ENCODE measurements at regions not wholly inside any gene's neighbourhood (a gene's known extent, or its start where the extent isn't known, plus 50 kb on each side); places are given as distances from the start of the nearest gene placed in this dataset.

GRCh38 chr9:85408494-85408893 is 333.3 kb downstream of the AGTPBP1 start:
- H3K4me1 ChIP-seq (ENCODE audit: insufficient read depth, low read length, severe bottlenecking) = no peaks in the 10 kb centered on the region
- no peak overlapping the region for H3K4me2 ChIP-seq (ENCODE audit: low read length)
- H3K9me3 ChIP-seq (ENCODE audit: low read length) = no peaks in the 10 kb centered on the region
- no peaks in the 10 kb centered on the region for H3K79me2 ChIP-seq (ENCODE audit: insufficient read depth, low read length)
- H3K27me3 ChIP-seq (ENCODE audit: insufficient read depth, low read length) = no peaks in the 10 kb centered on the region
- H3K4me3 ChIP-seq (ENCODE audit: low read depth, low read length, poor library complexity, severe bottlenecking) = no peak overlapping the region
- TF ChIP-seq CTCF (IDR thresholded peaks at IDR 0.05; ENCODE audit: low read length) (no peak), EZH2 (IDR thresholded peaks at IDR 0.05; ENCODE audit: borderline replicate concordance, low read length) (no peak)
- no peak overlapping the region for H2AFZ ChIP-seq (ENCODE audit: low read length)
- H3F3A ChIP-seq (ENCODE audit: insufficient read depth, low read length) = no peaks in the 10 kb centered on the region
- no peaks in the 10 kb centered on the region for H3K36me3 ChIP-seq (ENCODE audit: insufficient read depth, low read length)
- H3K27ac ChIP-seq (ENCODE audit: low read depth, low read length, poor library complexity, severe bottlenecking) = no peak overlapping the region
- H3K9me2 ChIP-seq (ENCODE audit: low read depth, low read length) = no peaks in the 10 kb centered on the region
- H4K20me1 ChIP-seq (ENCODE audit: insufficient read depth, low read length) = no peaks in the 10 kb centered on the region
- no peak overlapping the region for H3K9ac ChIP-seq (ENCODE audit: low read length)

- no peak overlapping the region for H3K27ac ChIP-seq (ENCODE audit: low read depth, low read length, poor library complexity, severe bottlenecking)
- H3K9ac ChIP-seq (ENCODE audit: low read length) = no peak overlapping the region
- no peaks in the 10 kb centered on the region for H3K4me1 ChIP-seq (ENCODE audit: insufficient read depth, low read length, severe bottlenecking)
- H3K36me3 ChIP-seq (ENCODE audit: insufficient read depth, low read length) = no peaks in the 10 kb centered on the region
- H3K27me3 ChIP-seq (ENCODE audit: insufficient read depth, low read length) = no peaks in the 10 kb centered on the region
- H3K79me2 ChIP-seq (ENCODE audit: insufficient read depth, low read length) = no peaks in the 10 kb centered on the region
- no peaks in the 10 kb centered on the region for H3K9me2 ChIP-seq (ENCODE audit: low read depth, low read length)
- H3F3A ChIP-seq (ENCODE audit: insufficient read depth, low read length) = no peaks in the 10 kb centered on the region
- H3K9me3 ChIP-seq (ENCODE audit: low read length) = no peaks in the 10 kb centered on the region
- no peak for TF ChIP-seq EZH2 (IDR thresholded peaks at IDR 0.05; ENCODE audit: borderline replicate concordance, low read length)
- TF ChIP-seq CTCF (IDR thresholded peaks at IDR 0.05; ENCODE audit: low read length) = no peak
- H2AFZ ChIP-seq (ENCODE audit: low read length) = no peak overlapping the region
- no peaks in the 10 kb centered on the region for H4K20me1 ChIP-seq (ENCODE audit: insufficient read depth, low read length)
- H3K4me2 ChIP-seq (ENCODE audit: low read length) = no peak overlapping the region
- no peak overlapping the region for H3K4me3 ChIP-seq (ENCODE audit: low read depth, low read length, poor library complexity, severe bottlenecking)
Measured at GRCh38 chr9:85405566-85405950, 336.2 kb downstream of the AGTPBP1 start.

GRCh38 chr9:85404911-85405565 is 336.7 kb downstream of the AGTPBP1 start:
- H3K9me2 ChIP-seq (ENCODE audit: low read depth, low read length) = no peaks in the 10 kb centered on the region

More at GRCh38 chr9:85404911-85405565, 336.7 kb downstream of the AGTPBP1 start:
- Histone ChIP-seq H3K9me3 (ENCODE audit: low read length) (no peaks in the 10 kb centered on the region), H4K20me1 (ENCODE audit: insufficient read depth, low read length) (no peaks in the 10 kb centered on the region), H3K79me2 (ENCODE audit: insufficient read depth, low read length) (no peaks in the 10 kb centered on the region), H2AFZ (ENCODE audit: low read length) (no peak overlapping the region), H3K4me2 (ENCODE audit: low read length) (no peak overlapping the region), H3K4me1 (ENCODE audit: insufficient read depth, low read length, severe bottlenecking) (no peaks in the 10 kb centered on the region), H3K4me3 (ENCODE audit: low read depth, low read length, poor library complexity, severe bottlenecking) (no peak overlapping the region), H3K36me3 (ENCODE audit: insufficient read depth, low read length) (no peaks in the 10 kb centered on the region), H3F3A (ENCODE audit: insufficient read depth, low read length) (no peaks in the 10 kb centered on the region), H3K27ac (ENCODE audit: low read depth, low read length, poor library complexity, severe bottlenecking) (no peak overlapping the region), H3K9ac (ENCODE audit: low read length) (no peak overlapping the region), H3K27me3 (ENCODE audit: insufficient read depth, low read length) (no peaks in the 10 kb centered on the region)
- TF ChIP-seq CTCF (IDR thresholded peaks at IDR 0.05; ENCODE audit: low read length) (no peak), EZH2 (IDR thresholded peaks at IDR 0.05; ENCODE audit: borderline replicate concordance, low read length) (no peak)
